Daoy (cell line): ENCODE measurements at regions not wholly inside any gene's neighbourhood (a gene's known extent, or its start where the extent isn't known, plus 50 kb on each side); places are given as distances from the start of the nearest gene placed in this dataset.

Experiments used
- DNase-seq: peaks from one replicate; pipeline ENCODE4 v3.0.0-alpha.2; 2015; ENCODE audit warnings: low read depth

GRCh38 chr3:186487819-186488218, 56.4 kb downstream of the CRYGS start:
- DNase-seq = peak; percentile 18

DNA sequence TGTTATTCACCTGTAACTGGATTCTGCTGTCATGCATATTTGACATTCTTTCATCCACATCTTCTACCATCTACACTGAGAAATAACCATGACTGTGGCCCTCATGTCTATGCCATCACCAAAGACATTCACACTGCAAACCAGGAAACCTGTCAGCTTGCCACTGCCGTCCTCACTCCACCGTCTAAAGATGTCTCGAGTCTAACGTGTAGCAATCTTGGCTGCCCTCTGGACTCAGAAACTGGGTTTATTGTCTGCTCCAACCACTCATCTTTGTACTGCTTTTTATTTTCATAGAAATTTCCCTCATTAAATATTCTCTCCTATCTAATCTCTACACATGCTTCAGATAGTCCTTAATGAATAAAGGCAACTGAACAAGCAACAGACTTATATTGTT, 57.1 kb downstream of the CRYGS start:
- DNase-seq = no peak

DNA sequence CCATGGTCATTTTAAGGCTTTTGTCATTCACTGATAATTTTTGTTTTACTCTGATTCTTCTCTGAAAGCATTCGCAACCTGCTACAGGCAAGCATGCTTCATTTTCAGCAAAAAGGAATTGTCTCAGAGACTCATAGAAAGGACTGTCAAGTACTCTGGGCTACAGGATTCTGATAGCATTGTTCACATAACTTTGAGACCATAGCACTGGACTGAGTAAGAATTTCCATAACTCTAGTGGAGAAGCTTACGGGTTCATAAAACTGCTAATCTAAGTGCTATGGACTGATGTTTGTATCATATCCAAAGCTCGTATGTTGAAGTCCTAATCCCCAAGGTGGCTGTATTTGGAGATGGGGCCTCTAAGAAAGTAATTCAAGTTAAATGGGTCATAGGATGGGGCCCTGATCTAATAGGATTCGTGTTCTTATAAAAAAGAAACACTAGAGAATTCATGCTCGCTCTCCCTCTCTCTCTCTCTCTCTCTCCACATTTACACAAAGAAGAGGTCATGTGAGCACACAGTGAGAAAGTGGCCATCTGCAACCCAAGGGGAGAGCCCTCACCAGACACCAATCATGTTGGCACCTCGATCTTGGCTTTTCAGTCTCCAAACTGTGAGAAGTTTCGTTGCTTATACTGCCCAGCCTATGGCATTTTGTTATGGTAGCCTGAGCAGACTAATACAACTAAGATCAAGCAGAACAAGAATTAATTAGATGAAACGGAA, 60.4 kb downstream of the CRYGS start:
- DNase-seq = no peak

GRCh38 chr3:186481526-186481925, 62.7 kb downstream of the CRYGS start:
- DNase-seq = no peak

GRCh38 chr3:186477876-186478275, 66.3 kb downstream of the CRYGS start:
- DNase-seq = no peak

- no peak for DNase-seq
These were observed 67.1 kb downstream of the CRYGS start for GRCh38 chr3:186477033-186477432.

DNA sequence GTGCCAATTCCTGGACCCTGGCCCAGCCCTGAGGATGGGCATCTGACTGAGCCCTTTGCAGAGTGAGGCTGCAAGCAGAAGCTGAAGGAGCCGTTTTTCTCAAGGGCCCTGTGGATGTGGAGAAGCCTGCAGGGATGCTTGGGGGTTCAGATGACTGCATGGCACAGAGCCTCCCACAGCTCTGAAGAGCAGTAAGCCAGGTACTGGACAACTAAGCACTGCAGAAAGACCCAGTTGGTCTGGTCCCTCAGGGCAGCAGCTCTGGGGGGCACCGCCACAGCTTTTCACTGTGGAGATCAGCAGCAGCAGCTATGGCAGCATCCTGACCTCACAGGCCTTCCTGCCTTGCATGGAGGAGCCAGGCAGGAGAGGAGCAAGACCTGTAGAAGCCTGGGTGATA, 67.6 kb downstream of the CRYGS start:
- no peak for DNase-seq

DNA sequence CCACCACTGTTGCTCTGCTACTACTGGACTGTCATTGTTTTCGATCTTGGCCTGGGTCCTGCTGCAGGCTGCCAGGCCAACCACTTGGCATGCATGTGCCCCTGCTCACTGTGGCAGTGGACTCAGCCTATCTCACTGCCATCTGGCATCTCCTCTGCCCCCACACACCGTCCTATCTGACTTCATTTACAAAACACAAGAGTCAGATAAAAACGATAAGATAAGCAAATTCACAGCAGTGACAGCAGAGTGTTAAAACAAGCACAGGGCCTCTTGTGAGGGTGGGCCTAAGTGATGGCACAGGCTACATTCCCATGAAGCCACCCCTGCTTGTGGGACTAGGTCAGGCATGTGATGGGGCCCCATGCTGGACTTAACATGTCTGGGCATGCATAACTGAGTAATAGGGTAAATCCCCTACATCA, 68.1 kb downstream of the CRYGS start:
- DNase-seq = no peak

GRCh38 chr3:186473166-186473565, 71.0 kb downstream of the CRYGS start:
- no peak for DNase-seq

DNA sequence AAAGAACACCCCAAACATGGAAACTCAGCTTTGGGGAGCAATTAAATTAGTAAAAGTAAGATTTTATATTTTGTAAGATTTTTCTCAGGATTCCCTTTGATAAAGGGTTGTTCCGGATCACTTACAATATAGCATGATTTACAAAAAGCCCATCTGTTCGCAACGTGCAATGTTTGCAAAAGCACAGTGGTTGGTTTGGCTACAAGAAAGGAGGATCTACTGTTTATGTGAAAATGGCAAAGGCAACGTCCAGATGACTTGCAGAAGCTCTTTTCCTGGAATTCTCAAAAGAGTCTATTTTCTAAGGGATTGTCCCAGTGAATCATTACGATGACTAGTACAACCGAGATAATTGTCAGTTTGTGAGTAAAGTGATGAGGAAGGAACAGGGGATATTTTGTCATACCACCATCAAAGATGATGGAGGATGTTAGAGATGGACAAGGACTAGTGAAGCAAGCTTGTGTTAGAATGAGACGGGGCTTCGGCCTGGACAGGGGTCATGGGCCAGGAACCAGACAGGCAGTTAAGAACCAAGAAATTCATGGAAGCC, 71.6 kb downstream of the CRYGS start:
- DNase-seq = no peak

GRCh38 chr3:186471771-186472170, 72.4 kb downstream of the CRYGS start:
- no peak for DNase-seq

DNA sequence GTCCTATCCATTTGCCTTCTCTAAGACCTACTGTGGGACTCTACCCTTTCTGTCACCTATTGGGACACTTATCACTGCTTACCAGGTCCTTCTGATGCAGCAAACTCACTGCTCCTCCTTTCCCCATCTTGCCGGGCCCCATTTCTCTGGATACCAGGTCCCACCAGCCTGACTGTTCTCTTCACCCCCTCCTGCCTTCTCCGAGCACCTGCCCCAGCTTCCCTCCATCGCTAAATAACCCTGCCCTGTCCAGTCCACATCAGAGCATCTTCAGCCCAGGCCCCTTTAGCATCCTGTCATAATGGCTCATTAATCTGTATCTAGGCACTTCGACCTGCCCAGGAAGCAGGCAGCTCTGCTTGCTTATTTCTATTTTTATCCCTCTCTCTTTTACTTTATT, 74.7 kb downstream of the CRYGS start:
- DNase-seq = no peak

DNA sequence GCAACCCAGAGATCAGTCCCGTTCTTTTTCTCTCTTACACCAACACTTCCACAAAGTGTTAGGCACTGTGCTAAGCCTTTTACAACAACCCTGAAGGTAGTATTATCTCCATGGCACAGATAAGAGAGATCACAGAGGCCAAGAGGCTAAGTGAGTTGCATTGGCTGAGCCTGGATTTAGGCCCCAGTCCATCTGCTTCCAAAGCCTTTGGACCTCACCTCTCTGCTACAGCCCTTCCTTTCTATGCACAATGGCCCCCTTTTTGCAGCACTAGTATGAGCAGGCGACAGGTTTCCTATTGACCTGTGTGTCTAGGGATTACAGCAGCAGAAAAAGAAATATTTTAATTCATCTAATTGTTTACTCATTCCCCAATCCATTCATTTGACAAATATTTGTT, 76.2 kb downstream of the CRYGS start:
- no peak for DNase-seq

GRCh38 chr3:186466391-186466974, 77.7 kb downstream of the CRYGS start:
- no peak for DNase-seq

GRCh38 chr3:186465508-186465907, 78.7 kb downstream of the CRYGS start:
- DNase-seq = no peak

DNA sequence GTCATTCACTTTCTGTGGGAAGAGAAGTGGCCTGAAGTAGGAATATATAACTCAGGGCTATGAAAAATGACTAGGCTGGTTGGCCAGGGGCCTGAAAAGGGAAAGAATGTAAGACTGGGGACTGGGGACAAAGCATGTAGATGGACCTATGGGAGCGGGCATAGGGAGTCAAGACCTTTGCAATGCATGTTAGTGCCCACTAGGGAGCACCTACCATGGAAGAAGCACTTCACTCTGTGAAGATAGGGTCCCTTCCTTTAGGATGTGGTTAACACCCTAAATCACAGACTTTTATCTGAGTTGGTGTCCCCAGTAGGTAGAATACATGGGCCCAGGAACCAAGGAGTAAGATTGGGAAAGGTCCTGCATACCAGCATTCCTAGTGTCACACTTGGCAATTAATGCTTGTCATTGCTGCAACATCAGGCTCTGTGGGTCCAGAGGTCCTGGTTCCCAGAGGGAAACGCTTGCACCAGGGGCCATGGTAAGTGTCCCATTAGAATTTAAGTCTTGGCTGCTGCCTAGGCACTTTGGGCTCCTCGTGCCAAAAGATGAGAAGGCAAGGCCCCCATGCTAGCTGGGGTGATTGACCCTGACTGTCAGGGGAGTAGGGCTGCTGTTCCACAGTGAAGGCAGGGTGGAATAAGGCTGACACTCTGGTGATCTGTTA, 79.6 kb downstream of the CRYGS start:
- DNase-seq = no peak

GRCh38 chr3:186461141-186461540, 83.0 kb downstream of the CRYGS start:
- DNase-seq = peak; percentile 60

DNA sequence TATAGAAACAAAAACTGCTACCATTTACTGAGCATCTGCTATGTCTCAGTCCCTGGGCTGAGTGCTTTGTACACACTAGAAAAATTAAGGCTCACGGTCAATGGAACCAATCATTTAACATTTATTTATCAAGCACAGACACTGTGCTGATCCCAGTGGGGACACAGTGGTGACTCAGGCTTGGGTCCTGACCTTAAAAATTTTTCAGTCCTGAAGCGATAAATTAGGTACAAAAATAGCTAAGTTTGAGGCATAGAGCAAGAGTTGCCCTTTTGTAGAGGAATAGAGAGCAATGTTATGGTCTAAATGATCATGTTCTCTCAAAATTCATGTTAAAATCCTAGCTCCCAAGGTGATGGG, 85.1 kb downstream of the CRYGS start:
- DNase-seq = no peak

- no peak for DNase-seq
These were observed 85.7 kb downstream of the CRYGS start for GRCh38 chr3:186458306-186459107.

DNA sequence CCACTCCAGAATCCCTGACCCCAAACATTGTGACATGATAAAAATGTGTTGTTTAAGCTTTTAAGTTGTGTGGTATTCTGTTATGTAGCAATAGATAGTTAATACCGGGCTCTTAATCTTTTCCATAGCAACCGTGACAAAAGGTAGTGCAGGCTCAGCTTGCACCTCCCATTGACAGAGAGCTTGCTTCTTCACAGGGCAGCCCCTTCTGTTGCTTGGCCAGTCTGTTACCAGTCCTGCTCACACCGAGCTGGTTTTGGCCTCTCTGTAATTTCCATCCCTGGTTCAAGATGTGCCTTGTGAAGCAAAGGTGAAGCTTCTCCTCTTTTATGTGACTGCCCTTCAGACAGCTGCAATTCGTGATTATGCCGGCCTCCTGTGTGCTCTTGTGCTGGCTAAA, 86.9 kb downstream of the CRYGS start:
- DNase-seq = no peak

DNA sequence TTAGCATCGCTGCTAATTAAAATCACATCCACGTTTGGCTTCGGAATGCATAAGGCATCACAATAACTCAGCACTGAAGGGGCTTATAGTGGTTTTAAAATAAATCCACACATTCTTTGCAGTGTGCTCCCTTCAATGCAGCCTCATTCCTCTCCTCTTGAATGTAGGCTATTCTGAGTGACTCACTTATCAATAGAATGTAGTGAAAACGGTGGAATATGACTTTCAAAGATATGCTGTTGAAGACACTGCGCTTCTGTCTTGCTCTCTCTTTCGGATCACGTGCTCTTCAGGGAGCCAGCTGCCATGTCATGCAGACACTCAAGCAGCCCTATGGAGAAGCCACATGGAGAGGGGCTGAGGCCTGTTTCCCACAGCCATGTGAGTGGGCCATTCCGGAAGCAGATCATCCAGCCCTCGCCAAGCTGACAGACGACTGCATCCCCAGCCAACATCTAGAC, 87.4 kb downstream of the CRYGS start:
- DNase-seq = no peak
